H1 (cell line): ENCODE measurements at regions not wholly inside any gene's neighbourhood (a gene's known extent, or its start where the extent isn't known, plus 50 kb on each side); places are given as distances from the start of the nearest gene placed in this dataset.

Source experiments
- CTCF ChIA-PET: fragments of 300-600 bp; sonication (Branson Sonifier 250); formaldehyde crosslinking; loops from one replicate; lab custom pipeline; 2021; ENCODE audit not compliant: partially characterized antibody; lab: Charles Lee
- POLR2A ChIA-PET: fragments of 300-600 bp; sonication (Branson Sonifier 250); formaldehyde crosslinking; loops from one replicate; lab custom pipeline; 2021; ENCODE audit warnings: inconsistent platforms; ENCODE audit not compliant: partially characterized antibody; lab: Charles Lee
- DNase-seq, 2 experiments: peaks; one replicate each; pipeline versions ENCODE4 v3.0.0 to v3.0.0-alpha.2; 2010 to 2022; ENCODE audit warnings: low spot score in 2 of 2, low read depth in 1 of 2, mixed read lengths in 1 of 2
- FAIRE-seq: peaks from 2 replicates; lab custom pipeline; 2011; peaks lifted over from hg19 to GRCh38; lab: Jason Lieb, UNC
- H2AFZ ChIP-seq: 2 replicates; pipeline ENCODE4 v1.8.1; 2012; ENCODE audit warnings: low read length, inconsistent platforms
- H2AK5ac ChIP-seq: 2 replicates; pipeline ENCODE4 v1.6.1; 2013; ENCODE audit warnings: low read depth, low read length
- H2BK120ac ChIP-seq: replicated peaks from 2 replicates; pipeline ENCODE3; 2013; ENCODE audit warnings: low read depth, low read length, inconsistent platforms
- H2BK12ac ChIP-seq: 2 replicates; pipeline ENCODE4 v1.6.1; 2013; ENCODE audit warnings: low read depth, low read length
- H2BK15ac ChIP-seq: 2 replicates; pipeline ENCODE4 v1.6.1; 2013; ENCODE audit warnings: low read length
- H2BK20ac ChIP-seq: 2 replicates; pipeline ENCODE4 v1.6.1; 2013; ENCODE audit warnings: low read length
- H2BK5ac ChIP-seq: 2 replicates; pipeline ENCODE4 v1.6.1; 2013; ENCODE audit warnings: low read depth, low read length
- H3K14ac ChIP-seq: 2 replicates; pipeline ENCODE4 v1.6.1; 2013; ENCODE audit warnings: inconsistent platforms; ENCODE audit not compliant: insufficient read length
- H3K18ac ChIP-seq: 2 replicates; pipeline ENCODE4 v1.6.1; 2013; ENCODE audit warnings: low read length; ENCODE audit errors: extremely low read depth
- H3K23ac ChIP-seq: 2 replicates; pipeline ENCODE4 v1.6.1; 2013; ENCODE audit warnings: inconsistent platforms; ENCODE audit not compliant: insufficient read length
- H3K23me2 ChIP-seq: 2 replicates; pipeline ENCODE4 v1.6.1; 2013; ENCODE audit warnings: low read depth, low read length
- H3K27ac ChIP-seq: 2 replicates; pipeline ENCODE4 v1.6.1; 2011; ENCODE audit warnings: low read depth, low read length, inconsistent platforms
- H3K27me3 ChIP-seq, 4 experiments: replicated peaks in 1 of 4; 1 replicate in 1 of 4; 2 replicates in 3 of 4; pipeline versions ENCODE4 v1.6.1 to v1.8.1; 2011 to 2013; ENCODE audit warnings: low read length in 3 of 4, mild to moderate bottlenecking in 3 of 4, inconsistent platforms in 2 of 4, mixed read lengths in 2 of 4, moderate library complexity in 1 of 4; ENCODE audit not compliant: control insufficient read depth in 3 of 4, insufficient read depth in 3 of 4; ENCODE audit errors: extremely low read depth in 1 of 4
- H3K36me3 ChIP-seq, 4 experiments: 2 replicates each; pipeline versions ENCODE4 v1.6.1 to v1.8.1; 2011 to 2013; ENCODE audit warnings: mild to moderate bottlenecking in 4 of 4, low read length in 3 of 4, moderate library complexity in 2 of 4, control low read depth in 1 of 4, inconsistent platforms in 1 of 4; ENCODE audit not compliant: insufficient read depth in 4 of 4, control insufficient read depth in 2 of 4
- H3K4ac ChIP-seq: replicated peaks from 2 replicates; pipeline ENCODE3; 2013; ENCODE audit warnings: low read length, low read depth, mixed read lengths, inconsistent platforms; ENCODE audit not compliant: insufficient read length
- H3K4me1 ChIP-seq, 4 experiments: replicated peaks in 1 of 4; 1 replicate in 1 of 4; 2 replicates in 3 of 4; pipeline versions ENCODE4 v1.6.1 to v1.8.1; 2011 to 2013; ENCODE audit warnings: low read length in 3 of 4, inconsistent platforms in 2 of 4, mixed read lengths in 1 of 4; ENCODE audit not compliant: insufficient read depth in 4 of 4, control insufficient read depth in 3 of 4
- H3K4me2 ChIP-seq, 2 experiments: 2 replicates each; pipeline versions ENCODE4 v1.6.1 to v1.8.1; 2011 to 2013; ENCODE audit warnings: low read depth in 2 of 2, low read length in 2 of 2, control low read depth in 1 of 2, inconsistent platforms in 1 of 2, mild to moderate bottlenecking in 1 of 2; ENCODE audit not compliant: insufficient read depth in 1 of 2
- H3K4me3 ChIP-seq, 4 experiments: fragments of 200-600, 300-600 bp in 1 of 4; sonication (generic), shearing (Covaris generic), sonication (Bioruptor Twin) in 1 of 4; 2 replicates each; pipeline versions ENCODE4 v1.5.1 to v1.8.1; 2011 to 2016; ENCODE audit warnings: low read length in 4 of 4, low read depth in 3 of 4, control low read depth in 2 of 4, inconsistent platforms in 2 of 4, mild to moderate bottlenecking in 2 of 4, mixed read lengths in 1 of 4, moderate library complexity in 1 of 4; ENCODE audit not compliant: insufficient read depth in 2 of 4; ENCODE audit errors: extremely low read depth in 1 of 4
- H3K56ac ChIP-seq: replicated peaks from 2 replicates; pipeline ENCODE3; 2013; ENCODE audit warnings: low read depth, mild to moderate bottlenecking, mixed read lengths, low read length, inconsistent platforms; ENCODE audit not compliant: insufficient read length
- H3K79me1 ChIP-seq: 2 replicates; pipeline ENCODE4 v1.6.1; 2013; ENCODE audit warnings: low read depth, low read length, control low read depth
- H3K79me2 ChIP-seq, 2 experiments: 2 replicates each; pipeline versions ENCODE4 v1.6.1 to v1.8.1; 2012 to 2013; ENCODE audit warnings: low read length in 2 of 2, mild to moderate bottlenecking in 2 of 2, inconsistent platforms in 1 of 2; ENCODE audit not compliant: insufficient read depth in 2 of 2, control insufficient read depth in 1 of 2
- H3K9ac ChIP-seq, 4 experiments: replicated peaks in 1 of 4; 1 replicate in 1 of 4; 2 replicates in 3 of 4; pipeline versions ENCODE4 v1.6.1 to v1.8.1; 2011 to 2013; ENCODE audit warnings: low read depth in 3 of 4, low read length in 3 of 4, control low read depth in 2 of 4, mild to moderate bottlenecking in 2 of 4, moderate library complexity in 2 of 4, inconsistent platforms in 1 of 4; ENCODE audit errors: extremely low read depth in 1 of 4
- H3K9me3 ChIP-seq, 2 experiments: 2 replicates each; pipeline versions ENCODE4 v1.6.1 to v1.8.1; 2012 to 2013; ENCODE audit warnings: mild to moderate bottlenecking in 2 of 2, moderate library complexity in 2 of 2, control low read depth in 1 of 2, inconsistent platforms in 1 of 2, low read depth in 1 of 2, low read length in 1 of 2, mixed read lengths in 1 of 2; ENCODE audit not compliant: insufficient read depth in 2 of 2
- H4K20me1 ChIP-seq, 2 experiments: replicated peaks in 1 of 2; 2 replicates each; pipeline versions ENCODE3 to v1.8.1; 2011 to 2013; ENCODE audit warnings: inconsistent platforms in 2 of 2, low read length in 2 of 2, mild to moderate bottlenecking in 1 of 2; ENCODE audit not compliant: insufficient read depth in 2 of 2, control insufficient read depth in 1 of 2
- H4K5ac ChIP-seq: 2 replicates; pipeline ENCODE4 v1.6.1; 2013; ENCODE audit warnings: low read length, low read depth, mixed read lengths, inconsistent platforms; ENCODE audit not compliant: insufficient read length
- H4K8ac ChIP-seq: 2 replicates; pipeline ENCODE4 v1.8.0; 2013; ENCODE audit warnings: mild to moderate bottlenecking, moderate library complexity, low read length, inconsistent platforms; ENCODE audit not compliant: insufficient read depth; ENCODE audit errors: extremely low read depth
- H4K91ac ChIP-seq: replicated peaks from 2 replicates; pipeline ENCODE3; 2013; ENCODE audit warnings: low read length, mixed read lengths, inconsistent platforms; ENCODE audit not compliant: insufficient read length
- CHD2 ChIP-seq: IDR thresholded peaks from 2 replicates; pipeline ENCODE4 v1.6.1; 2012; ENCODE audit warnings: low read length, improper control_type of control experiment
- E2F6 ChIP-seq: IDR thresholded peaks from 2 replicates; pipeline ENCODE4 v1.6.1; 2012; ENCODE audit warnings: inconsistent platforms
- EP300 ChIP-seq, 2 experiments: IDR thresholded peaks; 1 replicate in 1 of 2; 2 replicates in 1 of 2; pipeline ENCODE4 v1.6.1; 2011 to 2012; ENCODE audit warnings: low read depth in 2 of 2, low read length in 2 of 2, mild to moderate bottlenecking in 2 of 2, borderline replicate concordance in 1 of 2, inconsistent platforms in 1 of 2, moderate library complexity in 1 of 2
- PHF8 ChIP-seq: fragments of 200-600 bp; sonication (generic); conservative IDR thresholded peaks from 2 replicates; pipeline ENCODE4 v1.7.1; 2012; ENCODE audit warnings: low read depth, mild to moderate bottlenecking, inconsistent platforms, low read length, moderate library complexity
- RAD21 ChIP-seq, 2 experiments: IDR thresholded peaks in 1 of 2; conservative IDR thresholded peaks in 1 of 2; 2 replicates each; pipeline ENCODE4 v1.6.1; 2011; ENCODE audit warnings: low read depth in 2 of 2, low read length in 2 of 2, improper control_type of control experiment in 1 of 2, inconsistent platforms in 1 of 2, mild to moderate bottlenecking in 1 of 2, moderate library complexity in 1 of 2
- SIN3A ChIP-seq, 2 experiments: IDR thresholded peaks in 1 of 2; conservative IDR thresholded peaks in 1 of 2; 2 replicates each; pipeline ENCODE4 v1.6.1; 2011 to 2012; ENCODE audit warnings: low read length in 2 of 2, improper control_type of control experiment in 1 of 2, low read depth in 1 of 2, mild to moderate bottlenecking in 1 of 2
- SIRT6 ChIP-seq: IDR thresholded peaks from one replicate; pipeline ENCODE4 v1.7.1; 2012; ENCODE audit warnings: low read length, inconsistent platforms
- SUZ12 ChIP-seq: fragments of 200-600 bp; sonication (generic); IDR thresholded peaks from 2 replicates; pipeline ENCODE4 v1.6.1; 2012; ENCODE audit warnings: mild to moderate bottlenecking, inconsistent platforms, low read length, moderate library complexity, mixed read lengths
- TAF1 ChIP-seq: IDR thresholded peaks from 2 replicates; pipeline ENCODE4 v1.6.1; 2011; ENCODE audit warnings: mild to moderate bottlenecking, low read depth, low read length
- WGBS, 2 experiments: shearing (Covaris generic) in 1 of 2; methylation state at CpG; one replicate each; pipeline versions ENCODE4 v1.1.6 to v1.1.7; 2013 to 2015; ENCODE audit warnings: low lambda C conversion rate in 2 of 2, mixed read lengths in 2 of 2, inconsistent platforms in 1 of 2, low coverage in 1 of 2, missing lambda C conversion rate in 1 of 2; ENCODE audit not compliant: insufficient replicate concordance in 2 of 2, insufficient coverage in 1 of 2, insufficient read length in 1 of 2; ENCODE audit errors: extremely low coverage in 1 of 2, missing lambda C conversion rate in 1 of 2; 5-methylcytosine and 5-hydroxymethylcytosine counted together

- Histone ChIP-seq H3K18ac (no peak overlapping the region), H3K79me2 (no peaks in the 10 kb centered on the region), H3K14ac (no peak overlapping the region), H3K27me3 (no peaks in the 10 kb centered on the region), H2BK15ac (no peak overlapping the region), H3K4ac (no peak overlapping the region)
- FAIRE-seq = no peak
- TF ChIP-seq E2F6 (no peak), SUZ12 (no peak), SIN3A (conservative IDR thresholded peaks at IDR 0.05 in 1 of 2, IDR thresholded peaks at IDR 0.05 in 1 of 2; ENCODE audit: low read depth in 1 of 2, low read length in 2 of 2) (no peak), PHF8 (no peak), CHD2 (no peak), RAD21 (IDR thresholded peaks at IDR 0.05 in 1 of 2, conservative IDR thresholded peaks at IDR 0.05 in 1 of 2; ENCODE audit: low read depth in 2 of 2, low read length in 2 of 2) (no peak), EP300 (IDR thresholded peaks at IDR 0.05; ENCODE audit: borderline replicate concordance in 1 of 2, low read depth in 2 of 2, low read length in 2 of 2) (no peak), SIRT6 (no peak), TAF1 (no peak)
- TF ChIP-seq, all 59 proteins: peak for 0
- no peak overlapping the region for H2BK20ac ChIP-seq
- no peak overlapping the region for H4K5ac ChIP-seq
- CTCF ChIA-PET = interaction anchor here (1.7 kb wide), 1 partner anchor 9 kb away, joined by 3 read pairs; no protein-coding TSS in a partner anchor
- no peak overlapping the region for H2BK120ac ChIP-seq
- H3K36me3 ChIP-seq = no peaks in the 10 kb centered on the region
- H3K9me3 ChIP-seq = no peaks in the 10 kb centered on the region
- no peak for DNase-seq
- POLR2A ChIA-PET = no interaction called here
- no peak overlapping the region for H3K23ac ChIP-seq
- H3K27ac ChIP-seq = no peak overlapping the region
- no peak overlapping the region for H2BK12ac ChIP-seq
- H2AK5ac ChIP-seq = no peak overlapping the region
- H2AFZ ChIP-seq = no peak overlapping the region
- H3K23me2 ChIP-seq = no peaks in the 10 kb centered on the region
- no peak overlapping the region for H2BK5ac ChIP-seq
- H3K9ac ChIP-seq = no peak overlapping the region
- no peak overlapping the region for H3K4me3 ChIP-seq
- H4K8ac ChIP-seq = no peak overlapping the region
- no peak overlapping the region for H3K56ac ChIP-seq
- H4K20me1 ChIP-seq = no peaks in the 10 kb centered on the region
- H3K4me2 ChIP-seq = no peak overlapping the region
- no peaks in the 10 kb centered on the region for H3K79me1 ChIP-seq
- WGBS, 2 experiments = 95% methylated on average over 3 of the region's 3 CpGs; no CpG with 5 or more reads in 1 of the 2 experiments
- H3K4me1 ChIP-seq = no peaks in the 10 kb centered on the region
- H4K91ac ChIP-seq = no peak overlapping the region
Measured at GRCh38 chr4:123262080-123262479, 134.5 kb upstream of the SPRY1 start.
